NCI-H226 (cell line): ENCODE measurements at regions not wholly inside any gene's neighbourhood (a gene's known extent, or its start where the extent isn't known, plus 50 kb on each side); places are given as distances from the start of the nearest gene placed in this dataset.
"Not testable (repeated sequence)": the region's sequence is repeated elsewhere in the genome, so short reads cannot be mapped to it uniquely, and the experiment has no call there.

Experiments used
- DNase-seq: peaks from one replicate; pipeline ENCODE4 v3.0.0-alpha.2; 2015

GRCh38 chr2:107738266-107738665 is 88.4 kb upstream of the RGPD4 start:
- no peak for DNase-seq

GRCh38 chr2:107740300-107740699 is 86.4 kb upstream of the RGPD4 start:
- DNase-seq: no peak

GRCh38 chr2:107742460-107743027 is 84.1 kb upstream of the RGPD4 start:
- no peak for DNase-seq

- no peak for DNase-seq
Measured at GRCh38 chr2:107743274-107743673, 83.4 kb upstream of the RGPD4 start.

DNA sequence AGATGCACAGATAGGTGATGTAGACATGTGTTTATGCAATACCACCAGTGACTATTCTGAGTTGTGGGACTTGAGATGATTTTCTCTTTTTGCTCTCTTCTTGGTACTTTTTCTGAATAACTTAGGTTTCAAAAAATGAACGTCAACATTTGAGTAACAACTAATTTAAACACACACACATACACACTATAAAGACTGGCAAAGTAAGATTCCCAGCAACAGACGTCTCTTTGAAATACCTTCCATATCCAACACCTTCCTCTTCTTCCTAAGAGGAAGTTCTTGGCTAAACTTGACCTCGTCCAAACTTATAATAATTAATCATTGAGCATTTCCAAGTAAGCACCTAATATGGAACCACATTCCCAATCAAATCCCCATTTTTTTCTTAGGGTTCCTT is 81.6 kb upstream of the RGPD4 start:
- DNase-seq: no peak

DNA sequence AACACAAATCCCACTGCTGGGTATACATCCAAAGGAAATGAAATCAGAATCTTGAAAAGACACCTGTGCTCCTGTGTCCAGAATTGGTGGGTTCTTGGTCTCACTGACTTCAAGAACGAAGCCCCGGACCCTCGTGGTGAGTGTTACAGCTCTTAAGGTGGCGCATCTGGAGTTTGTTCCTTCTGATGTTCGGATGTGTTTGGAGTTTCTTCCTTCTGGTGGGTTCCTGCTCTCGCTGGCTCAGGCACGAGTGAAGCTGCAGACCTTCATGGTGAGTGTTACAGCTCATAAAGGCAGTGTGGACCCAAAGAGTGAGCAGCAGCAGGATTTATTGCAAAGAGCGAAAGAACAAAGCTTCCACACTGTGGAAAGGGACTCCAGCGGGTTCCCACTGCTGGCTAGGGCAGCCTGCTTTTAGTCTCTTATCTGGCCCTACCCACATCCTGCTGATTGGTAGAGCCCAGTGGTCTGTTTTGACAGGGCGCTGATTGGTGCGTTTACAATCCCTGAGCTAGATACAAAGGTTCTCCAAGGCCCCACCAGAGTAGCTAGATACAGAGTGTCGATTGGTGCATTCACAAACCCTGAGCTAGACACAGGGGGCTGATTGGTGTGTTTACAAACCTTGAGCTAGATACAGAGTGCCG is 80.0 kb upstream of the RGPD4 start:
- not testable (repeated sequence) for DNase-seq

- not testable (repeated sequence) for DNase-seq
Measured at GRCh38 chr2:107747199-107747963, 79.3 kb upstream of the RGPD4 start.

DNA sequence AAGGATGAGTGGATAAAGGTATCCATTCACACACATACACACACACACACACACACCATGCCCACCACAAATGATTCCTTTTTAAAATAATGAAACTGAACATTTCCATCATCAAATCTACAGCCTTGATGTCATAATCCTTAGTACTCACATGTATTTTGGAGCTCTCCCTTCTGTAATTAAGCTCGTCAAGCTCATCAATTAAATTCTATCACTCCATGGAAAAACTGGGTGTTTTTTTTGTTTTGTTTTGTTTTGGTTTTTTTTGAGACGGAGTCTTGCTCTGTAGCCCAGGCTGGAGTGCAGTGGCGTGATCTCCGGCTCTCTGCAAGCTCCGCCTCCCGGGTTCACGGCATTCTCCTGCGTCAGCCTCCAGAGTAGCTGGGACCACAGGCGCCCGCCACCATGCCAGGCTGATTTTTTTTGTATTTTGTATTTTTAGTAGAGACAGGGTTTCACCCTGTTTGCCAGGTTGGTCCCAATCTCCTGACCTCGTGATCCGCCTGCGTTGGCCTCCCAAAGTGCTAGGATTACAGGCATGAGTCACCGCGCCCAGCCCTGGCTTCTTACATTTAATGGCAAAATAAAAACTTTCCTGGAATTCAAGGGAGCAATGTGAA is 78.6 kb upstream of the RGPD4 start:
- DNase-seq: no peak

GRCh38 chr2:107751936-107752335 is 74.8 kb upstream of the RGPD4 start:
- no peak for DNase-seq

DNA sequence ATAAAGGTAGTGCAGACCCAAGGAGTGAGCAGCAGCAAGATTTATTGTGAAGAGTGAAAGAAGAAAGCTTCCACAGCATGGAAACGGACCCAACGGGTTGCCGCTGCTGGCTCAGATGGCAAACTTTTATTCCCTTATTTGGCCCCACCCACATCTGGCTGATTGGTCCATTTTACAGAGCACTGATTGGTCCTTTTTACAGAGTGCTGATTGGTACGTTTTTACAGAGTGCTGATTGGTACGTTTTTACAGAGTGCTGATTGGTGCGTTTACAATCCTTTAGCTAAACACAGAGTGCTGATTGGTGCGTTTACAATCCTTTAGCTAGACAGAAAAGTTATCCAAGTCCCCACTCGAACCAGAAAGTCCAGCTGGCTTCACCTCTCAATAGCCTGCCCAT is 72.9 kb upstream of the RGPD4 start:
- not testable (repeated sequence) for DNase-seq

GRCh38 chr2:107757223-107757622 is 69.5 kb upstream of the RGPD4 start:
- DNase-seq: no peak

DNA sequence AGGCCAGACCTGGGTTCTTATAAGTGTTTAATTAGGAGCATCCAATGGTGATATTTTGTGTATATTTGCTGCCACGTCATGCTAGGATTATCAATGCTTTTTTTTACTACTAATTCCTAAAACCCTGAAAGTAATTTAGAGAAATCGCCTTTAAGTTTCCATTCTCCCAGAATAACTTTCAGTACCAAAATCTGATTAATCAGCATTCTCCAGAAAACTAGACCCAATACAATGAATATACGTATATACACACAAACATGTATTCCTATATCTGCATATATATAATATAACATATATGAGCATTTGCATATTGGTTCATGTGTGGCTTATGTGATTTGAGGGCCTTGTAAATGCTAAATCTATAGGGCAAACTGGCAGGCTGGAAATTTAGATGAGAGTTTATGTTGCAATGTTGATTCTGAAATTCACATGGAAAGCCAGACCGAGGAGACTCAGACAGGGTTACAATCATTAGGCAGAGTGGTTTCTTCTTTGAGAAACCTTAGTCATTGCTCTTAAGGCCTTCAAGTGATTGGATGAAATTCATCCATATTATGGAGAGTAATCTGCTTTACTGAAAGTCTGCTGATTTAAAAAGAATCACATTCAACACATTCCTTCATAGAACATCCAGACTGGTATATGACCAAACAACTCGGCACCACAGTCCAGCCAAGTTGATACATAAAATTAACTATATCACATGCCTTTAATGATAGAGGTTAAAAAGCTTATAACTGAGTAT is 65.9 kb upstream of the RGPD4 start:
- no peak for DNase-seq

- no peak for DNase-seq
Measured at GRCh38 chr2:107772353-107772752, 54.3 kb upstream of the RGPD4 start.

DNA sequence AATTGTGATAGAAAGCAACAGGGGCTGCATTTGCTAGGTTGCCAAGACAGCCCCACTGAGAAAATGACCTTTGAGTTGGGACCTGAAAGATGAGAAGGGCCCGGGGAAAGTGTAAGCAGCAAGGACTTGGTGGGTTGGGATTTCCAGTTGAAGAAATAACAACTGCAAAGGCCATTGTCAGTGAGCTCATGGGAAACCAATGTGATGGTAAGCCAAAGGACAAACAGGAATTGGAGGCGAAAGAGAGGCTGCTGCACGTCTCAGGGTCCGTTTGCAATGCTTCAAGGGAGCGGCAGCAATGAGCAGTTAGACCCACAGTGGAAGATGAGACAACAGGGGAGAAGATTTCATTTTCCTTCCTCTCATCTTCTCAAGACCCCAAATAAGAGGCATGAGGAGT is 51.5 kb upstream of the RGPD4 start:
- DNase-seq: no peak

DNA sequence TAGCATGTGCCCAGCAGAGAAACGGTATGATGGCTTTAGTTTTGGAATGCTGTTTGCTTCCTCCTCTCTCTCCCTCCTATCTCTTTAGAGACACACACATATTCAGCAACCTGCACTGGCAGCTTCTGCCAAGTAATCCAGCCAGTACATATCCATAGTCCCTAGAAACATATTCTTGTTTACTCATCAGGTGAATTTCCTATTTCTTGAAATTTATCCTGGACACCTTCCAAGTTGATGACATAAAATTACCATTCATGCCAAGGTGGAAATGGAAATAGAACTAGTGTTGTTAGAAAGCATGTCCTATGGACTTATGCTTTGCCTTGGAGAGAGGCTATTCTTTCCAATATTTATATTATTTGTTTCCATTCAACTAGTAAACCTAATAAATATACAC is 50.9 kb upstream of the RGPD4 start:
- DNase-seq: no peak

DNA sequence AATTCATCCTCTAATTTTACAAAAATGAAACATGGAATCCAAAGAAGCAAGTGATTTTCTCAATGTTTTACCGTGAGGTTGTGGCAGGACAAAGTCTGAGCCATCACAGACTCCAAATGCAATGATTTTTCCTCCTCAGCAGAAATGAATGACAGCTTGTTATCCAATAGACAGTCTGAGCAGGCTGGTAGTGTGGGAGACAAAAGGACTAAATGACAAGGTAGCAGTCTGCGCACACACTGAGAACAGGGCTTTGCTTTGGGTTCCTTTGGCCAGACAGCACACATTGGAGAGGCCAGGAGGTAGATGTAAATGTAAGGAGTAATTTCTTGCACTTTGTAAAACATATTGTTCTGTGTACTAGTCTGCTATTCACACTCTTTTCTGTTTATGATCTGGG is 50.3 kb upstream of the RGPD4 start:
- no peak for DNase-seq
